ENCODE measurements at regions not wholly inside any gene's neighbourhood (a gene's known extent, or its start where the extent isn't known, plus 50 kb on each side); places are given as distances from the start of the nearest gene placed in this dataset.
A peak's percentile ranks its signal among the peaks of the same experiment; 100 is the strongest.

DNA sequence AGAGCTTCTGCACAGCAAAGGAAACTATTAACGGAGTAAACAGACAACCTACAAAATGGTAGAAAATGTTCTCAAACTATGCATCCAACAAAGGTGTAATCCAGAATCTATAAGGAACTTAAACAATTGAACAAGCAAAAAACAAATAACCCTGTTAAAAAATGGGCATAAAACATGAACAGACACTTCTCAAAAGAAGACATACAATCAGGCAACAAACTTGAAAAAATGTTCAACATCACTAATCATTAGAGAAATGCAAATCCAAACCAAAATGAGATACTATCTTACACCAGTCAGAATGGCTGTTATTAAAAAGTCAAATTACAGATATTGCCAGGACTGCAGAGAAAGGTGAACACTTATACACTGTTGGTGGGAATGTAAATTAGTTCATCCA, 309.6 kb upstream of the KLF3 start:
- Histone ChIP-seq H3K9me3 (replicated peaks; ENCODE audit: low read length) (no peaks in the 10 kb centered on the region), H3K4me3 (ENCODE audit: low read length) (no peak overlapping the region), H3K27me3 (ENCODE audit: control insufficient read depth, insufficient read depth, low read length) (no peaks in the 10 kb centered on the region), H3K9ac (ENCODE audit: low read depth, low read length) (no peak overlapping the region), H3K4me1 (ENCODE audit: control insufficient read depth, insufficient read depth, low read length) (no peaks in the 10 kb centered on the region), H3K36me3 (ENCODE audit: insufficient read depth, low read length) (no peaks in the 10 kb centered on the region), H3K4me2 (ENCODE audit: low read length) (no peak overlapping the region)

GRCh38 chr4:38354872-38355271, 309.1 kb upstream of the KLF3 start:
- H3K4me3 ChIP-seq (ENCODE audit: low read length) = no peak overlapping the region
- H3K4me1 ChIP-seq (ENCODE audit: control insufficient read depth, insufficient read depth, low read length) = no peaks in the 10 kb centered on the region
- H3K9ac ChIP-seq (ENCODE audit: low read depth, low read length) = no peak overlapping the region
- no peak overlapping the region for H3K4me2 ChIP-seq (ENCODE audit: low read length)
- no peaks in the 10 kb centered on the region for H3K9me3 ChIP-seq (replicated peaks; ENCODE audit: low read length)
- no peaks in the 10 kb centered on the region for H3K27me3 ChIP-seq (ENCODE audit: control insufficient read depth, insufficient read depth, low read length)
- no peaks in the 10 kb centered on the region for H3K36me3 ChIP-seq (ENCODE audit: insufficient read depth, low read length)

GRCh38 chr4:38356686-38357085, 307.3 kb upstream of the KLF3 start:
- Histone ChIP-seq H3K4me2 (ENCODE audit: low read length) (no peak overlapping the region), H3K36me3 (ENCODE audit: insufficient read depth, low read length) (no peaks in the 10 kb centered on the region), H3K9me3 (replicated peaks; ENCODE audit: low read length) (no peaks in the 10 kb centered on the region), H3K4me3 (ENCODE audit: low read length) (no peak overlapping the region), H3K27me3 (ENCODE audit: control insufficient read depth, insufficient read depth, low read length) (no peaks in the 10 kb centered on the region), H3K4me1 (ENCODE audit: control insufficient read depth, insufficient read depth, low read length) (no peaks in the 10 kb centered on the region), H3K9ac (ENCODE audit: low read depth, low read length) (no peak overlapping the region)

DNA sequence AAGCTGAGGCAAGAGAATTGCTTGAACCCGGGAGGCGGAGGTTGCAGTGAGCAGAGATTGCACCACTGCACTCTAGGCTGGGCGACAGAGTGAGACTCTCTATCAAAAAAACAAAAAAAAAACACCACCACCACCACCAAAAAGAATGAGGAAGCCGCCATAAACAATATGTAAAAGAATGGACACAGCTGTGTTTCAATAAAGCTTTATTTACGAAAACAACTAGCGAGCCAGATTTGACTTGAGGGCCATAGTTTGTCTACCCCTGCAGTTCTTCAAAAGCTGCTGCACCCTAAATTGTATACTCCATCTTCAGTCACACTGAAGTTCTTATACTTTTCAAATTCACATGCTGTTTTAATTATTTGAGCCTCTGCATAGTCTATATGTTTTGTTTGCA, 306.5 kb upstream of the KLF3 start:
- Histone ChIP-seq H3K9ac (ENCODE audit: low read depth, low read length) (no peak overlapping the region), H3K4me2 (ENCODE audit: low read length) (no peak overlapping the region), H3K27me3 (ENCODE audit: control insufficient read depth, insufficient read depth, low read length) (no peaks in the 10 kb centered on the region), H3K4me3 (ENCODE audit: low read length) (no peak overlapping the region), H3K9me3 (replicated peaks; ENCODE audit: low read length) (no peaks in the 10 kb centered on the region), H3K4me1 (ENCODE audit: control insufficient read depth, insufficient read depth, low read length) (no peaks in the 10 kb centered on the region), H3K36me3 (ENCODE audit: insufficient read depth, low read length) (no peaks in the 10 kb centered on the region)

DNA sequence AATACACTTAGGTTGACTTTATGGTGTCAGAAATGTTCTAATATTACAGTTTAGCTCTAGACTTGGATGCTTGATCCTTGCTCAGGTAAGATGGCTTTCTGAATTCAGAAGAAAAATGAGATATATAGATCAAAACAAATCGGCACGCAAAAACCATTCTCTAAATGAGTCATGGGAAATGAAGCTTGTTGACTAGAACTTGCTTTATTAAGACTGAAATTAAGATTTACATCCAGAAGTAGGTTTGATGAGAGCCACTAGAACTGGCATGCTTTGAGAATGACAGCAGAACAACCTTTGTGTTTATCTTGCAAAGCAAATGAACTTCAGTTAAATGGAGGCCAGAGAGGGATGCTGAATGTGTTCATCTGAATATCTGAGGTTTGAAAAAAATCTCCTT, 304.9 kb upstream of the KLF3 start:
- no peaks in the 10 kb centered on the region for H3K4me1 ChIP-seq (ENCODE audit: control insufficient read depth, insufficient read depth, low read length)
- H3K9ac ChIP-seq (ENCODE audit: low read depth, low read length) = no peak overlapping the region
- H3K4me3 ChIP-seq (ENCODE audit: low read length) = no peak overlapping the region
- H3K9me3 ChIP-seq (replicated peaks; ENCODE audit: low read length) = no peaks in the 10 kb centered on the region
- no peaks in the 10 kb centered on the region for H3K36me3 ChIP-seq (ENCODE audit: insufficient read depth, low read length)
- no peaks in the 10 kb centered on the region for H3K27me3 ChIP-seq (ENCODE audit: control insufficient read depth, insufficient read depth, low read length)
- no peak overlapping the region for H3K4me2 ChIP-seq (ENCODE audit: low read length)

GRCh38 chr4:38360201-38360600, 303.8 kb upstream of the KLF3 start:
- Histone ChIP-seq H3K4me1 (ENCODE audit: control insufficient read depth, insufficient read depth, low read length) (peaks cover 7% of the 10 kb centered on the region), H3K9me3 (replicated peaks; ENCODE audit: low read length) (no peaks in the 10 kb centered on the region), H3K27me3 (ENCODE audit: control insufficient read depth, insufficient read depth, low read length) (no peaks in the 10 kb centered on the region), H3K4me2 (ENCODE audit: low read length) (no peak overlapping the region), H3K9ac (ENCODE audit: low read depth, low read length) (no peak overlapping the region), H3K36me3 (ENCODE audit: insufficient read depth, low read length) (no peaks in the 10 kb centered on the region), H3K4me3 (ENCODE audit: low read length) (no peak overlapping the region)

- Histone ChIP-seq H3K36me3 (ENCODE audit: insufficient read depth, low read length) (no peaks in the 10 kb centered on the region), H3K4me3 (ENCODE audit: low read length) (no peak overlapping the region), H3K4me2 (ENCODE audit: low read length) (no peak overlapping the region), H3K27me3 (ENCODE audit: control insufficient read depth, insufficient read depth, low read length) (peaks cover 4% of the 10 kb centered on the region), H3K9me3 (replicated peaks; ENCODE audit: low read length) (no peaks in the 10 kb centered on the region), H3K4me1 (ENCODE audit: control insufficient read depth, insufficient read depth, low read length) (peaks cover 17% of the 10 kb centered on the region), H3K9ac (ENCODE audit: low read depth, low read length) (no peak overlapping the region)
Observed at GRCh38 chr4:38364383-38364963, 299.5 kb upstream of the KLF3 start.

DNA sequence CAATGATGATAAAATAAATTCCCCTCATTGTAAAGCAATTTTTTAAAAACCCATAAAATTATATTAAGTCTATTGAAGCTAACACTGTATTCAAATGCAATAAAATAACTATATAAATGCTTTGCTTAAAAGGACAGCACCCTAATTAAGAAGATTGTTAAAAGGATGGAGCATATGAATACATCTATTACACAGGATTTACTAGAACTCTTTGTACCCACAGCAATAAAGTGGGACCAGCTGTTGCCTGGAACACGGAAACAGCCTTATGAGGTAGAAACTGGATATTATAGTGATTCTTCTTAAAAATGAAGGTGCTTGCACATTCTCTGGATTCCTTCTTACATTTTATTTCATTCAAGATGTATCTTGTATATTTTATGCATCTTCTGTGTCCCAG, 298.7 kb upstream of the KLF3 start:
- Histone ChIP-seq H3K4me3 (ENCODE audit: low read length) (no peak overlapping the region), H3K27me3 (ENCODE audit: control insufficient read depth, insufficient read depth, low read length) (peaks cover 4% of the 10 kb centered on the region), H3K9me3 (replicated peaks; ENCODE audit: low read length) (no peaks in the 10 kb centered on the region), H3K4me2 (ENCODE audit: low read length) (peak overlapping the region; percentile 43), H3K36me3 (ENCODE audit: insufficient read depth, low read length) (no peaks in the 10 kb centered on the region), H3K4me1 (ENCODE audit: control insufficient read depth, insufficient read depth, low read length) (peaks cover 17% of the 10 kb centered on the region), H3K9ac (ENCODE audit: low read depth, low read length) (no peak overlapping the region)

DNA sequence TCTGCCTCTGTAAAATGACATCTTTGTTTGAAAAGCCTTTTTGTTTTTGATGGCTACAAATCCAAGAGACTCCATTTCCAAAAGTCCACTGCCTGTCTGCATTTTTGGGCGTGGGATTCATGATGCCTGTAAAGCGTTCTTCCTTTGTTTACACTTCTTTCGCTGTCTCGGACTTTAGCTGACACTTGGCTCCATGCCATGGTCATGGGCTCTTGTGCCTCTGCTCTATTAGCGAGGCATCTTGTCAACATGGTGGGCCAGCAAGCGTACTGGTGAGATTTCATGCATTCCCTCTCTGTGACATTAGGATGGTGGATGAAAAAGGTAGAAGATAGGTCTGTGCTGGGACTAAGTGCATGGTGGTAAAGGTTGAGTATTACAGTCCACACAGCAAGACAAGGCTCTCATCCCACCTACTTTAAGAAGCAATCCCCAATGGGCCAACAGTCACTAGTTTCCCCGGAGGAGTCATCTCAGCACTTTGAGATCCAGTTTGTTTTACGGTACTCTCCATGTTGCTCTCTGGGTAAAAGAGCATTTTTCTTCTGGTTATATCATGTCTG, 298.2 kb upstream of the KLF3 start:
- Histone ChIP-seq H3K36me3 (ENCODE audit: insufficient read depth, low read length) (no peaks in the 10 kb centered on the region), H3K9me3 (replicated peaks; ENCODE audit: low read length) (no peaks in the 10 kb centered on the region), H3K4me3 (ENCODE audit: low read length) (no peak overlapping the region), H3K4me2 (ENCODE audit: low read length) (peak overlapping the region; percentile 43), H3K27me3 (ENCODE audit: control insufficient read depth, insufficient read depth, low read length) (peaks cover 4% of the 10 kb centered on the region), H3K4me1 (ENCODE audit: control insufficient read depth, insufficient read depth, low read length) (peaks cover 17% of the 10 kb centered on the region), H3K9ac (ENCODE audit: low read depth, low read length) (no peak overlapping the region)

- H3K4me1 ChIP-seq (ENCODE audit: control insufficient read depth, insufficient read depth, low read length) = peaks cover 17% of the 10 kb centered on the region
- no peak overlapping the region for H3K4me2 ChIP-seq (ENCODE audit: low read length)
- H3K4me3 ChIP-seq (ENCODE audit: low read length) = no peak overlapping the region
- H3K27me3 ChIP-seq (ENCODE audit: control insufficient read depth, insufficient read depth, low read length) = peaks cover 4% of the 10 kb centered on the region
- H3K9ac ChIP-seq (ENCODE audit: low read depth, low read length) = no peak overlapping the region
- H3K36me3 ChIP-seq (ENCODE audit: insufficient read depth, low read length) = no peaks in the 10 kb centered on the region
- no peaks in the 10 kb centered on the region for H3K9me3 ChIP-seq (replicated peaks; ENCODE audit: low read length)
Observed at GRCh38 chr4:38366456-38366855, 297.5 kb upstream of the KLF3 start.

DNA sequence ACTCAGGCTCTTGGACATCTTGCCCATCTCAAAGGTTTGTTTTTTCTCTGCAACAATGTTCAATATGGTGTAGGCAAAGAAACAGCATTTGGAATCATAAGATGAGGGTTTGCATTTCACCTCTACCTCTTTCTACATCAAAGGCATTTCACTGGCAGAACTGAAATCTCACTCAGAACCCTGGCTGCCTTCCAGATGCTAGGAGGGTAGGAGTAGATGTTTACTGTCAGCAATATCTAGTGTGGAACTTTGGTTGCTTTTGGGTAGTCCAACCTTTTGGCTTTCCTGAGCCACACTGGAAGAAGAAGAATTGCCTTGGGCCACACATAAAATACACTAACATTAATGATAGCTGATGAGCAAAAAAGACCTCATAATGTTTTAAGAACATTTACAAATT, 297.0 kb upstream of the KLF3 start:
- H3K9me3 ChIP-seq (replicated peaks; ENCODE audit: low read length) = no peaks in the 10 kb centered on the region
- H3K36me3 ChIP-seq (ENCODE audit: insufficient read depth, low read length) = no peaks in the 10 kb centered on the region
- no peak overlapping the region for H3K9ac ChIP-seq (ENCODE audit: low read depth, low read length)
- H3K27me3 ChIP-seq (ENCODE audit: control insufficient read depth, insufficient read depth, low read length) = peaks cover 4% of the 10 kb centered on the region
- H3K4me1 ChIP-seq (ENCODE audit: control insufficient read depth, insufficient read depth, low read length) = peaks cover 17% of the 10 kb centered on the region
- H3K4me2 ChIP-seq (ENCODE audit: low read length) = no peak overlapping the region
- no peak overlapping the region for H3K4me3 ChIP-seq (ENCODE audit: low read length)

GRCh38 chr4:38367642-38368174, 296.3 kb upstream of the KLF3 start:
- H3K9me3 ChIP-seq (replicated peaks; ENCODE audit: low read length) = no peaks in the 10 kb centered on the region
- peaks cover 17% of the 10 kb centered on the region for H3K4me1 ChIP-seq (ENCODE audit: control insufficient read depth, insufficient read depth, low read length)
- no peak overlapping the region for H3K4me2 ChIP-seq (ENCODE audit: low read length)
- H3K4me3 ChIP-seq (ENCODE audit: low read length) = no peak overlapping the region
- peaks cover 4% of the 10 kb centered on the region for H3K27me3 ChIP-seq (ENCODE audit: control insufficient read depth, insufficient read depth, low read length)
- H3K36me3 ChIP-seq (ENCODE audit: insufficient read depth, low read length) = no peaks in the 10 kb centered on the region
- H3K9ac ChIP-seq (ENCODE audit: low read depth, low read length) = no peak overlapping the region
